Hematopoietic multipotent progenitor cell treated with erythropoietin and hydrocortisone succinate and interleukin-3 and kit ligand, for 4 days (in vitro differentiated cells): ENCODE measurements at regions not wholly inside any gene's neighbourhood (a gene's known extent, or its start where the extent isn't known, plus 50 kb on each side); places are given as distances from the start of the nearest gene placed in this dataset.

Experiments
- DNase-seq: peaks from one replicate; pipeline ENCODE4 v3.0.0-alpha.2; 2015

GRCh38 chr7:36075561-36075960, 77.5 kb upstream of the EEPD1 start:
- DNase-seq, result no peak

GRCh38 chr7:36076074-36076473, 77.0 kb upstream of the EEPD1 start:
- no peak for DNase-seq

- no peak for DNase-seq
These were observed 74.2 kb upstream of the EEPD1 start for GRCh38 chr7:36078816-36079360.

- no peak for DNase-seq
These were observed 73.5 kb upstream of the EEPD1 start for GRCh38 chr7:36079446-36080025.

GRCh38 chr7:36080843-36081242, 72.2 kb upstream of the EEPD1 start:
- no peak for DNase-seq

GRCh38 chr7:36082216-36082615, 70.8 kb upstream of the EEPD1 start:
- DNase-seq, result no peak

GRCh38 chr7:36082910-36083309, 70.1 kb upstream of the EEPD1 start:
- DNase-seq, result peak; percentile 46

- no peak for DNase-seq
These were observed 69.3 kb upstream of the EEPD1 start for GRCh38 chr7:36083626-36084380.

- DNase-seq, result no peak
These were observed 68.5 kb upstream of the EEPD1 start for GRCh38 chr7:36084485-36085091.

- DNase-seq, result no peak
These were observed 68.0 kb upstream of the EEPD1 start for GRCh38 chr7:36085096-36085495.

- no peak for DNase-seq
These were observed 66.5 kb upstream of the EEPD1 start for GRCh38 chr7:36086571-36086970.

- DNase-seq, result peak; percentile 41
These were observed 64.5 kb upstream of the EEPD1 start for GRCh38 chr7:36088553-36088952.

GRCh38 chr7:36088966-36089365, 64.1 kb upstream of the EEPD1 start:
- DNase-seq, result no peak

- no peak for DNase-seq
These were observed 61.8 kb upstream of the EEPD1 start for GRCh38 chr7:36090976-36091873.

GRCh38 chr7:36091874-36092176, 61.2 kb upstream of the EEPD1 start:
- DNase-seq, result no peak

- DNase-seq, result peak; percentile 26
These were observed 60.8 kb upstream of the EEPD1 start for GRCh38 chr7:36092221-36092771.

GRCh38 chr7:36096460-36097095, 56.5 kb upstream of the EEPD1 start:
- no peak for DNase-seq

GRCh38 chr7:36098096-36098495, 55.0 kb upstream of the EEPD1 start:
- DNase-seq, result no peak

- DNase-seq, result no peak
These were observed 52.8 kb upstream of the EEPD1 start for GRCh38 chr7:36100226-36100625.

- no peak for DNase-seq
These were observed 52.4 kb upstream of the EEPD1 start for GRCh38 chr7:36100634-36101033.
